ENCODE measurements at regions not wholly inside any gene's neighbourhood (a gene's known extent, or its start where the extent isn't known, plus 50 kb on each side); places are given as distances from the start of the nearest gene placed in this dataset.

- no peak for TF ChIP-seq POLR2A (IDR thresholded peaks at IDR 0.05)
- TF ChIP-seq, protein P1, sequence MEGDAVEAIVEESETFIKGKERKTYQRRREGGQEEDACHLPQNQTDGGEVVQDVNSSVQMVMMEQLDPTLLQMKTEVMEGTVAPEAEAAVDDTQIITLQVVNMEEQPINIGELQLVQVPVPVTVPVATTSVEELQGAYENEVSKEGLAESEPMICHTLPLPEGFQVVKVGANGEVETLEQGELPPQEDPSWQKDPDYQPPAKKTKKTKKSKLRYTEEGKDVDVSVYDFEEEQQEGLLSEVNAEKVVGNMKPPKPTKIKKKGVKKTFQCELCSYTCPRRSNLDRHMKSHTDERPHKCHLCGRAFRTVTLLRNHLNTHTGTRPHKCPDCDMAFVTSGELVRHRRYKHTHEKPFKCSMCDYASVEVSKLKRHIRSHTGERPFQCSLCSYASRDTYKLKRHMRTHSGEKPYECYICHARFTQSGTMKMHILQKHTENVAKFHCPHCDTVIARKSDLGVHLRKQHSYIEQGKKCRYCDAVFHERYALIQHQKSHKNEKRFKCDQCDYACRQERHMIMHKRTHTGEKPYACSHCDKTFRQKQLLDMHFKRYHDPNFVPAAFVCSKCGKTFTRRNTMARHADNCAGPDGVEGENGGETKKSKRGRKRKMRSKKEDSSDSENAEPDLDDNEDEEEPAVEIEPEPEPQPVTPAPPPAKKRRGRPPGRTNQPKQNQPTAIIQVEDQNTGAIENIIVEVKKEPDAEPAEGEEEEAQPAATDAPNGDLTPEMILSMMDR (IDR thresholded peaks at IDR 0.05): no peak
Observed at GRCh38 chr4:37524267-37524666, 161.9 kb downstream of the RELL1 start.
